H1 (cell line): ENCODE measurements at regions not wholly inside any gene's neighbourhood (a gene's known extent, or its start where the extent isn't known, plus 50 kb on each side); places are given as distances from the start of the nearest gene placed in this dataset.

ENCODE experiments used
- CTCF ChIA-PET: fragments of 300-600 bp; sonication (Branson Sonifier 250); formaldehyde crosslinking; loops from one replicate; lab custom pipeline; 2021; ENCODE audit not compliant: partially characterized antibody; lab: Charles Lee
- POLR2A ChIA-PET: fragments of 300-600 bp; sonication (Branson Sonifier 250); formaldehyde crosslinking; loops from one replicate; lab custom pipeline; 2021; ENCODE audit warnings: inconsistent platforms; ENCODE audit not compliant: partially characterized antibody; lab: Charles Lee
- DNase-seq, 2 experiments: peaks; one replicate each; pipeline versions ENCODE4 v3.0.0 to v3.0.0-alpha.2; 2010 to 2022; ENCODE audit warnings: low spot score in 2 of 2, low read depth in 1 of 2, mixed read lengths in 1 of 2
- FAIRE-seq: peaks from 2 replicates; lab custom pipeline; 2011; peaks lifted over from hg19 to GRCh38; lab: Jason Lieb, UNC
- H2AFZ ChIP-seq: 2 replicates; pipeline ENCODE4 v1.8.1; 2012; ENCODE audit warnings: low read length, inconsistent platforms
- H2AK5ac ChIP-seq: 2 replicates; pipeline ENCODE4 v1.6.1; 2013; ENCODE audit warnings: low read depth, low read length
- H2BK120ac ChIP-seq: replicated peaks from 2 replicates; pipeline ENCODE3; 2013; ENCODE audit warnings: low read depth, low read length, inconsistent platforms
- H2BK12ac ChIP-seq: 2 replicates; pipeline ENCODE4 v1.6.1; 2013; ENCODE audit warnings: low read depth, low read length
- H2BK15ac ChIP-seq: 2 replicates; pipeline ENCODE4 v1.6.1; 2013; ENCODE audit warnings: low read length
- H2BK20ac ChIP-seq: 2 replicates; pipeline ENCODE4 v1.6.1; 2013; ENCODE audit warnings: low read length
- H2BK5ac ChIP-seq: 2 replicates; pipeline ENCODE4 v1.6.1; 2013; ENCODE audit warnings: low read depth, low read length
- H3K14ac ChIP-seq: 2 replicates; pipeline ENCODE4 v1.6.1; 2013; ENCODE audit warnings: inconsistent platforms; ENCODE audit not compliant: insufficient read length
- H3K18ac ChIP-seq: 2 replicates; pipeline ENCODE4 v1.6.1; 2013; ENCODE audit warnings: low read length; ENCODE audit errors: extremely low read depth
- H3K23ac ChIP-seq: 2 replicates; pipeline ENCODE4 v1.6.1; 2013; ENCODE audit warnings: inconsistent platforms; ENCODE audit not compliant: insufficient read length
- H3K23me2 ChIP-seq: 2 replicates; pipeline ENCODE4 v1.6.1; 2013; ENCODE audit warnings: low read depth, low read length
- H3K27ac ChIP-seq: 2 replicates; pipeline ENCODE4 v1.6.1; 2011; ENCODE audit warnings: low read depth, low read length, inconsistent platforms
- H3K27me3 ChIP-seq, 4 experiments: replicated peaks in 1 of 4; 1 replicate in 1 of 4; 2 replicates in 3 of 4; pipeline versions ENCODE4 v1.6.1 to v1.8.1; 2011 to 2013; ENCODE audit warnings: low read length in 3 of 4, mild to moderate bottlenecking in 3 of 4, inconsistent platforms in 2 of 4, mixed read lengths in 2 of 4, moderate library complexity in 1 of 4; ENCODE audit not compliant: control insufficient read depth in 3 of 4, insufficient read depth in 3 of 4; ENCODE audit errors: extremely low read depth in 1 of 4
- H3K36me3 ChIP-seq, 4 experiments: 2 replicates each; pipeline versions ENCODE4 v1.6.1 to v1.8.1; 2011 to 2013; ENCODE audit warnings: mild to moderate bottlenecking in 4 of 4, low read length in 3 of 4, moderate library complexity in 2 of 4, control low read depth in 1 of 4, inconsistent platforms in 1 of 4; ENCODE audit not compliant: insufficient read depth in 4 of 4, control insufficient read depth in 2 of 4
- H3K4ac ChIP-seq: replicated peaks from 2 replicates; pipeline ENCODE3; 2013; ENCODE audit warnings: low read length, low read depth, mixed read lengths, inconsistent platforms; ENCODE audit not compliant: insufficient read length
- H3K4me1 ChIP-seq, 4 experiments: replicated peaks in 1 of 4; 1 replicate in 1 of 4; 2 replicates in 3 of 4; pipeline versions ENCODE4 v1.6.1 to v1.8.1; 2011 to 2013; ENCODE audit warnings: low read length in 3 of 4, inconsistent platforms in 2 of 4, mixed read lengths in 1 of 4; ENCODE audit not compliant: insufficient read depth in 4 of 4, control insufficient read depth in 3 of 4
- H3K4me2 ChIP-seq, 2 experiments: 2 replicates each; pipeline versions ENCODE4 v1.6.1 to v1.8.1; 2011 to 2013; ENCODE audit warnings: low read depth in 2 of 2, low read length in 2 of 2, control low read depth in 1 of 2, inconsistent platforms in 1 of 2, mild to moderate bottlenecking in 1 of 2; ENCODE audit not compliant: insufficient read depth in 1 of 2
- H3K4me3 ChIP-seq, 4 experiments: fragments of 200-600, 300-600 bp in 1 of 4; sonication (generic), shearing (Covaris generic), sonication (Bioruptor Twin) in 1 of 4; 2 replicates each; pipeline versions ENCODE4 v1.5.1 to v1.8.1; 2011 to 2016; ENCODE audit warnings: low read length in 4 of 4, low read depth in 3 of 4, control low read depth in 2 of 4, inconsistent platforms in 2 of 4, mild to moderate bottlenecking in 2 of 4, mixed read lengths in 1 of 4, moderate library complexity in 1 of 4; ENCODE audit not compliant: insufficient read depth in 2 of 4; ENCODE audit errors: extremely low read depth in 1 of 4
- H3K56ac ChIP-seq: replicated peaks from 2 replicates; pipeline ENCODE3; 2013; ENCODE audit warnings: low read depth, mild to moderate bottlenecking, mixed read lengths, low read length, inconsistent platforms; ENCODE audit not compliant: insufficient read length
- H3K79me1 ChIP-seq: 2 replicates; pipeline ENCODE4 v1.6.1; 2013; ENCODE audit warnings: low read depth, low read length, control low read depth
- H3K79me2 ChIP-seq, 2 experiments: 2 replicates each; pipeline versions ENCODE4 v1.6.1 to v1.8.1; 2012 to 2013; ENCODE audit warnings: low read length in 2 of 2, mild to moderate bottlenecking in 2 of 2, inconsistent platforms in 1 of 2; ENCODE audit not compliant: insufficient read depth in 2 of 2, control insufficient read depth in 1 of 2
- H3K9ac ChIP-seq, 4 experiments: replicated peaks in 1 of 4; 1 replicate in 1 of 4; 2 replicates in 3 of 4; pipeline versions ENCODE4 v1.6.1 to v1.8.1; 2011 to 2013; ENCODE audit warnings: low read depth in 3 of 4, low read length in 3 of 4, control low read depth in 2 of 4, mild to moderate bottlenecking in 2 of 4, moderate library complexity in 2 of 4, inconsistent platforms in 1 of 4; ENCODE audit errors: extremely low read depth in 1 of 4
- H3K9me3 ChIP-seq, 2 experiments: 2 replicates each; pipeline versions ENCODE4 v1.6.1 to v1.8.1; 2012 to 2013; ENCODE audit warnings: mild to moderate bottlenecking in 2 of 2, moderate library complexity in 2 of 2, control low read depth in 1 of 2, inconsistent platforms in 1 of 2, low read depth in 1 of 2, low read length in 1 of 2, mixed read lengths in 1 of 2; ENCODE audit not compliant: insufficient read depth in 2 of 2
- H4K20me1 ChIP-seq, 2 experiments: replicated peaks in 1 of 2; 2 replicates each; pipeline versions ENCODE3 to v1.8.1; 2011 to 2013; ENCODE audit warnings: inconsistent platforms in 2 of 2, low read length in 2 of 2, mild to moderate bottlenecking in 1 of 2; ENCODE audit not compliant: insufficient read depth in 2 of 2, control insufficient read depth in 1 of 2
- H4K5ac ChIP-seq: 2 replicates; pipeline ENCODE4 v1.6.1; 2013; ENCODE audit warnings: low read length, low read depth, mixed read lengths, inconsistent platforms; ENCODE audit not compliant: insufficient read length
- H4K8ac ChIP-seq: 2 replicates; pipeline ENCODE4 v1.8.0; 2013; ENCODE audit warnings: mild to moderate bottlenecking, moderate library complexity, low read length, inconsistent platforms; ENCODE audit not compliant: insufficient read depth; ENCODE audit errors: extremely low read depth
- H4K91ac ChIP-seq: replicated peaks from 2 replicates; pipeline ENCODE3; 2013; ENCODE audit warnings: low read length, mixed read lengths, inconsistent platforms; ENCODE audit not compliant: insufficient read length
- BRCA1 ChIP-seq: IDR thresholded peaks from 2 replicates; pipeline ENCODE4 v1.6.1; 2012; ENCODE audit warnings: low read depth, low read length, improper control_type of control experiment
- CBX5 ChIP-seq: fragments of 300-800, 300-1000 bp; sonication (generic); IDR thresholded peaks from 2 replicates; pipeline ENCODE4 v1.7.1; 2016; ENCODE audit warnings: antibody characterized with exemption, low read length, low read depth
- HDAC2 ChIP-seq, 2 experiments: fragments of 300-600 bp in 1 of 2; sonication (generic) in 1 of 2; IDR thresholded peaks; 2 replicates each; pipeline ENCODE4 v1.6.1; 2011 to 2012; ENCODE audit warnings: low read depth in 2 of 2, low read length in 2 of 2, mild to moderate bottlenecking in 2 of 2, moderate library complexity in 2 of 2, borderline replicate concordance in 1 of 2, inconsistent platforms in 1 of 2
- KDM5A ChIP-seq: fragments of 200-600 bp; IDR thresholded peaks from 2 replicates; pipeline ENCODE4 v1.7.1; 2012; ENCODE audit warnings: mild to moderate bottlenecking, low read length, inconsistent platforms, mixed read lengths
- NRF1 ChIP-seq: IDR thresholded peaks from 2 replicates; pipeline ENCODE4 v1.6.1; 2011; ENCODE audit warnings: mild to moderate bottlenecking, low read depth, low read length, improper control_type of control experiment
- POLR2AphosphoS5 ChIP-seq: IDR thresholded peaks from 2 replicates; pipeline ENCODE4 v1.6.1; 2011; ENCODE audit warnings: low read depth, low read length
- RAD21 ChIP-seq, 2 experiments: IDR thresholded peaks in 1 of 2; conservative IDR thresholded peaks in 1 of 2; 2 replicates each; pipeline ENCODE4 v1.6.1; 2011; ENCODE audit warnings: low read depth in 2 of 2, low read length in 2 of 2, improper control_type of control experiment in 1 of 2, inconsistent platforms in 1 of 2, mild to moderate bottlenecking in 1 of 2, moderate library complexity in 1 of 2
- RNF2 ChIP-seq: fragments of 200-900, 300-1000 bp; sonication (generic); IDR thresholded peaks from 2 replicates; pipeline ENCODE4 v1.7.1; 2016; ENCODE audit warnings: borderline replicate concordance, low read depth, mild to moderate bottlenecking, antibody characterized with exemption, low read length; ENCODE audit not compliant: poor library complexity, severe bottlenecking; ENCODE audit errors: missing control alignments
- SRF ChIP-seq: IDR thresholded peaks from 2 replicates; pipeline ENCODE4 v1.6.1; 2011; ENCODE audit warnings: mild to moderate bottlenecking, low read depth, low read length, moderate library complexity
- WGBS, 2 experiments: shearing (Covaris generic) in 1 of 2; methylation state at CpG; one replicate each; pipeline versions ENCODE4 v1.1.6 to v1.1.7; 2013 to 2015; ENCODE audit warnings: low lambda C conversion rate in 2 of 2, mixed read lengths in 2 of 2, inconsistent platforms in 1 of 2, low coverage in 1 of 2, missing lambda C conversion rate in 1 of 2; ENCODE audit not compliant: insufficient replicate concordance in 2 of 2, insufficient coverage in 1 of 2, insufficient read length in 1 of 2; ENCODE audit errors: extremely low coverage in 1 of 2, missing lambda C conversion rate in 1 of 2; 5-methylcytosine and 5-hydroxymethylcytosine counted together
- TF ChIP-seq, protein P1 (sequence below): IDR thresholded peaks from 2 replicates; pipeline ENCODE4 v1.6.1; 2012; ENCODE audit warnings: low read length, inconsistent platforms
- TF ChIP-seq, protein P2 (sequence below): IDR thresholded peaks from 2 replicates; pipeline ENCODE4 v1.6.1; 2012; ENCODE audit warnings: inconsistent platforms

DNA sequence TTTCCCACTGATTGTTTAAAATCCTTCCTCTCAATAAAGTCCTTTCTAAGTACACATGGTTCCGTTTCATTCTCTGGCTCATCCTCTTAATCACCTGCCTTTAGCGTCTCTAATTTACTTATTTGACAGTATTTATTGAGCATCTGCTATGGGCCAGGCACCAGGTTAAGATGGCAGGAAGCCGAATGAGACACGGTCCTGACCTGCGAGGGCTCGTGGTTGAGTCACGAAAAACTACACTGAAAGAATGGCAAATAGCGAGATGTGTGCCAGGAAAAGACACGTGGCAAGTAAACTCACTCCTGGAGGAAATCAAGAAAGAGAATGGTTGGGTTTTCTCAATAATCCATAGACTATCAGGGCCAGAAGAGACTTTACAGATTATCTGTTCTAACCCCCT, 60.9 kb downstream of the HES1 start:
- Histone ChIP-seq H3K27me3 (no peaks in the 10 kb centered on the region), H3K4ac (no peak overlapping the region), H2BK12ac (no peak overlapping the region), H3K9ac (no peak overlapping the region), H2BK120ac (no peak overlapping the region), H3K23me2 (no peaks in the 10 kb centered on the region), H3K36me3 (no peaks in the 10 kb centered on the region), H3K79me2 (no peaks in the 10 kb centered on the region), H4K8ac (no peak overlapping the region), H3K27ac (no peak overlapping the region), H2BK15ac (no peak overlapping the region), H3K4me1 (no peaks in the 10 kb centered on the region), H4K5ac (no peak overlapping the region), H3K23ac (no peak overlapping the region), H4K91ac (no peak overlapping the region), H2BK5ac (no peak overlapping the region), H3K14ac (no peak overlapping the region), H2AFZ (no peak overlapping the region), H3K4me3 (no peak overlapping the region), H3K18ac (no peak overlapping the region), H3K79me1 (no peaks in the 10 kb centered on the region), H2BK20ac (no peak overlapping the region), H3K9me3 (no peaks in the 10 kb centered on the region), H4K20me1 (no peaks in the 10 kb centered on the region), H3K4me2 (no peak overlapping the region), H2AK5ac (no peak overlapping the region), H3K56ac (no peak overlapping the region)
- FAIRE-seq (no peak), DNase-seq (no peak)
- 90% methylated on average over 9 of the region's 9 CpGs; no CpG with 5 or more reads in 1 of the 2 experiments for WGBS, 2 experiments
- ChIA-PET POLR2A (interaction anchor here (1.0 kb wide), 1 partner anchor 62 kb away, joined by 3 read pairs; no protein-coding TSS in a partner anchor), CTCF (interaction anchor here (0.8 to 1.1 kb wide), 2 partner anchors 29 to 91 kb away, joined by 3 to 4 read pairs; no protein-coding TSS in a partner anchor)
- no peak for TF ChIP-seq HDAC2 (IDR thresholded peaks at IDR 0.05; ENCODE audit: borderline replicate concordance in 1 of 2, low read depth in 2 of 2, low read length in 2 of 2)
- no peak for TF ChIP-seq KDM5A
- TF ChIP-seq BRCA1, result no peak
- no peak for TF ChIP-seq NRF1
- TF ChIP-seq RNF2, result no peak
- TF ChIP-seq, protein P1, sequence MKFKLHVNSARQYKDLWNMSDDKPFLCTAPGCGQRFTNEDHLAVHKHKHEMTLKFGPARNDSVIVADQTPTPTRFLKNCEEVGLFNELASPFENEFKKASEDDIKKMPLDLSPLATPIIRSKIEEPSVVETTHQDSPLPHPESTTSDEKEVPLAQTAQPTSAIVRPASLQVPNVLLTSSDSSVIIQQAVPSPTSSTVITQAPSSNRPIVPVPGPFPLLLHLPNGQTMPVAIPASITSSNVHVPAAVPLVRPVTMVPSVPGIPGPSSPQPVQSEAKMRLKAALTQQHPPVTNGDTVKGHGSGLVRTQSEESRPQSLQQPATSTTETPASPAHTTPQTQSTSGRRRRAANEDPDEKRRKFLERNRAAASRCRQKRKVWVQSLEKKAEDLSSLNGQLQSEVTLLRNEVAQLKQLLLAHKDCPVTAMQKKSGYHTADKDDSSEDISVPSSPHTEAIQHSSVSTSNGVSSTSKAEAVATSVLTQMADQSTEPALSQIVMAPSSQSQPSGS, result no peak
- no peak for TF ChIP-seq SRF
- no peak for TF ChIP-seq POLR2AphosphoS5
- TF ChIP-seq RAD21 (IDR thresholded peaks at IDR 0.05 in 1 of 2, conservative IDR thresholded peaks at IDR 0.05 in 1 of 2; ENCODE audit: low read depth in 2 of 2, low read length in 2 of 2), result no peak
- TF ChIP-seq, protein P2, sequence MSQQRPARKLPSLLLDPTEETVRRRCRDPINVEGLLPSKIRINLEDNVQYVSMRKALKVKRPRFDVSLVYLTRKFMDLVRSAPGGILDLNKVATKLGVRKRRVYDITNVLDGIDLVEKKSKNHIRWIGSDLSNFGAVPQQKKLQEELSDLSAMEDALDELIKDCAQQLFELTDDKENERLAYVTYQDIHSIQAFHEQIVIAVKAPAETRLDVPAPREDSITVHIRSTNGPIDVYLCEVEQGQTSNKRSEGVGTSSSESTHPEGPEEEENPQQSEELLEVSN, result no peak
- TF ChIP-seq CBX5, result no peak
